SH-SY5Y (cell line): ENCODE measurements at regions not wholly inside any gene's neighbourhood (a gene's known extent, or its start where the extent isn't known, plus 50 kb on each side); places are given as distances from the start of the nearest gene placed in this dataset.

Experiments
- GATA2 ChIP-seq: IDR thresholded peaks from 2 replicates; pipeline ENCODE4 v1.6.1; 2011; ENCODE audit warnings: mild to moderate bottlenecking, low read depth, low read length
- GATA3 ChIP-seq: IDR thresholded peaks from 2 replicates; pipeline ENCODE4 v1.6.1; 2011; ENCODE audit warnings: low read depth, mild to moderate bottlenecking, low read length, moderate library complexity

GRCh38 chr10:28871665-28872064 lies 194.3 kb downstream of the BAMBI start:
- TF ChIP-seq GATA2 (no peak), GATA3 (no peak)
